NAMALWA (cell line): ENCODE measurements at regions not wholly inside any gene's neighbourhood (a gene's known extent, or its start where the extent isn't known, plus 50 kb on each side); places are given as distances from the start of the nearest gene placed in this dataset.

ENCODE experiments used
- DNase-seq: peaks from one replicate; pipeline ENCODE4 v3.0.0-alpha.2; 2015; ENCODE audit warnings: low spot score

GRCh38 chrX:69277369-69277990, 112.2 kb upstream of the PJA1 start:
- DNase-seq = no peak

DNA sequence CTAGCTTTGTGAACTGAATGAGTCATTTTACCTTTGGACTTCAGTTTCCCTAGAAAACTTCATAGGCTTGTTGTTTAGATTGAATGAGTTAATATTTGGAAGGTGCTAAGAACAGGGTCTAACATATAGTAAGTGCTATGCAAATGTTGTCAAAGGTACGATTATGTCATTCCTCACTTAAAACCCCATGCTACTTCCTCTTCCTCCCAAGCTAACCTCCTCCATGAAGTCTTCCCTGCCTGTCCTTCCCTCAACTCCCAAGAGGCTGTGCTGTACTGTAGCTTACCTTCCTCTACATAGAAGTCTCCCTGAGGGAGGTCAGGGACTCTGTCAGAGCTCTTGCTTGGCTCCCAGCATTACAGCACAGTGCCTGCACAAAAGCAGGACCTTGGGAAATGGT, 103.4 kb upstream of the PJA1 start:
- DNase-seq = no peak

- no peak for DNase-seq
Observed at GRCh38 chrX:69264158-69264581, 98.9 kb upstream of the PJA1 start.

DNA sequence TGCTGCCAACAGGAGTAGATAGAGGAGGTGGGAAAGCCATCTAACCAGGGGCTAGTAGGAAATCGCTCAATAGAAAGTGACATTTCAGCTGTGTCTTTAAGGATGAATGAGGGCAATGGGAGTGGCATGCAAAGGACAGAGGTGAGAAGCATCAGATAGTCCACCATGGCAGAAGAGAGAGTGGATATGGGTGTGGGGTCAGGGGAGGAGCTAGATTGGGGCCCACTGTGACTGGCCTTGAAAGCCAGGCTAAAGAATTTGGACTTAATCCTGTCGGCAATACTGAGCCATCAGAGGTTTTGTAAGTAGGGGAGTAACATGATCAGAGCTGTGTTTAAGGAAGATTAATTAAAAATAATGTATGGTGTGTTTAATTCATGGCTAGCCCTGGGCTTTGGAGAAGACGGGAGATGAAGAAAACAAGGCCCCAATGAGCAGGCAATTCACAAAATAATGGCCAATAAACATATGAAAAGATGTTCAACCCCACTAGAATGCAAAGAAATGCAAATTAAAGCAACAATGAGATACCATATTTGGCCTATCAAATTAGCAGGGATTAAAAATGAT, 98.1 kb upstream of the PJA1 start:
- DNase-seq = no peak

- no peak for DNase-seq
Observed at GRCh38 chrX:69262036-69262936, 97.0 kb upstream of the PJA1 start.

GRCh38 chrX:69260169-69260568, 94.9 kb upstream of the PJA1 start:
- DNase-seq = no peak

DNA sequence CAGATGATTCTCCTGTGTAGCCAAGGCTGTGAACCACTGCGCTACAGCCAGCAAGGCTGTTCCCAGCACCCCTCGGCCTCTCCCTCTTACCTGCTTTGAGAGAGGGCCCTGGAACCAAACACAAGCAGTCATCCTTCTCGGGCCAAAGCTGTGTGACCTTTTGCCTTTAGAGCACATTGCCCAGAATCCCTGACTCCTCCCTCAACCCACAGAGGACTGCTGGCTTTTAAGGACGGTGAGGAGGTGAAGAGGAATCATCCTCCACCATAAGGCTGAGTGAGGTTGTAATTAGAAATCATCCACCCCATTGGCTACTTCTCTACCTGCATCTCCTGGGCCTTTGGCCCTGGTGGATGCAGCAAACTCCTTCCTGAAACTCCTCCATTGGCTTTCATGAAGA, 93.6 kb upstream of the PJA1 start:
- DNase-seq = no peak

DNA sequence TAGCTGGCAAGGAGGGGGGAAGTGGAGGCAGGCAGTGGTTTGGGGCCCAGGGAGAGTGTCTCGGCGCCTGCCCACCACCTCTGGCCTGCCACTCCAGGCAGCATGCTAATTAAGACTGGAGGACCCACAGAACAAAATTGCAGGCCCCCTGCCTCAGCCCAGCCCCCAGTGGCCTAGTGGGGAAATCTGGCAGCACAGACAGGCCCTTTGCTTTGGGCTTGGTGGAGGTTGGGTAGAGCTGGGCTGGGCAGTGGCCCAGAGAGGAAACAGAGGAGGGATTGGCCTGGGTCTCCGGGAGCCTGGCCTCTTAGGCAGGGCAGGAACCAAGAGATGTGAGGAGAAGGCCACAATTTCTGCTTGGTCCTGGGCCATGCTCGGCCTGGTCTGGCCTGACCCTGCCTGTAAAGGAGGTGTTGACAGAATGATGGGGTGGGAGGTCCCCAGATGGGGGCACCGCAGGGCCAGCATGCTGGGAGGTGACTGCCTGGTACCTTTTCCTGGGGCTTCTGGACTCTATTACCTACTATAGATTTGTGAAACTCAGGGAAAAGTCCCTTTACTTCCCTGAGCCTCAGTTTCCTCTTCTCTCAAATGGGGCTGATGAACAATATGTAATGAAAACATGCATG, 92.4 kb upstream of the PJA1 start:
- DNase-seq = no peak

DNA sequence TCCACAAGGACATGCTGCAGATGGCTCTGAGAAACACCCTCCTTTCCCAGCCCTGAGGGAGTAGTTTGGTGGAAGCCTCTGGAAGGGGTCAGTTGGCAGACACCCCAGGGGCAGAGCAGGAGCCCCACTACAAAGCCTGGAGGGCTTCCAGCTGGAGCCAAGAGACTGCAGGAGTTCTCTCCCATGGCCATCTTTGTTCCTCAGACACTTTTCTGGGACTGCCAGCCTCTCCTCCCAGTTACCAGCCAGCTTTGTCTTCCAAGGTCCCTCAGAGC, 91.0 kb upstream of the PJA1 start:
- DNase-seq = no peak

DNA sequence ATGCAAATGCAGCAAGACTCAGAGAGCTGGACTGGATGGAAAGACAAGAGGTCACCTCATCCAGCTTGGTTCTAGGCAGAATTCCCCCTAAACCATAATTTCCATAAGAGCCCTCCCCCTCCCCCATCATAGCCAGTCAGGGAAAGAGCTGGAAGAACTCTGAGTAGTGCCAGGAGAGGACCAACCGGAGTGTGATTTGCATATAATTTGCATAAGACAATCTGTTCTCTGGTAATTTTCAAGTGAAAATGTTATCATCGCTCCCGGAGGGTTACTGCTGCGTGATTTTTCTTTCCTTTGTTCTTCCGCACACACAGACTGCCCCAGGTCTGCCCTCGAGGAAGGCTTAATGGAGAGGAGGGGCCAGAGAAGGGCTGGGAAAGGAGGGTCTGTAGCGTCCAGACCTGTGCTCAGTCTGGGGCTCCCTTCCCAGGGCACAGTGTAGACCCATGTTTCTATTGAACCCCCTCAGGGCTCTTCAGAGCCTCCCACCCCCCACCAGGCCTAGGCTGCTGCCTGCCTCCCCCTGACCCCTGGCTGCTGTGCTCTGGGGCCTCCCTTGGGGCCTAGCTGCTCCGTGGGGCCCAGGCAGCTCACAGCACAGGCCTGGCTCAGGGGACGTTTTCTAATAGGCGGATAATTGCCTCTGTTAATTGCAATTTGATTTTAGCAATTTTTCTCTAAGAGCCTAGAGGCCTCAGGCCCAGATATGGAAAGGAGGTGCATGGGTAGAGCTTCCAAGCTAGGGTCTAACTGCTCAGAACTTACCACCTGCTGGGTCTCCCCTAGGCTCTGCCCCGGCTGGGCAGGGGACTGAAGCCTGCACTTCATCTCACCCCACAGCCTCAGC, 90.4 kb upstream of the PJA1 start:
- DNase-seq = no peak

GRCh38 chrX:69253821-69254220, 88.6 kb upstream of the PJA1 start:
- no peak for DNase-seq

- no peak for DNase-seq
Observed at GRCh38 chrX:69243276-69243675, 78.0 kb upstream of the PJA1 start.

DNA sequence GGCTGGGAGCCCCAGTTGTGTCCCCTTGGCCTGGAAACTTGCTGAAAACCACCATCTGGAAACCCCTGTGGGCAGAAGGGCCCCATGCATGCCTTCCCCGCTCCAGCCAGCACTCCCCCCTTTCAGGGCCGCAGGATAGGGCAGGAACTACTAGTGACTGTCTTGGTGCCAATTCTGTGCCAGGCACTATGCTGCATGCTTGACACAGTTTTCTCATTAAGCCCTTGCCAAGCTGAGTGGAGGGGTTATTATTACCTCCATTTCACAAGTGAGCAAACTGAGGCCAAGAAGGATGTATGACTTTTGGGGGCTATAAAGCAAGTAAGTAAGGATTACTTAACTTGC, 73.6 kb upstream of the PJA1 start:
- DNase-seq = no peak

DNA sequence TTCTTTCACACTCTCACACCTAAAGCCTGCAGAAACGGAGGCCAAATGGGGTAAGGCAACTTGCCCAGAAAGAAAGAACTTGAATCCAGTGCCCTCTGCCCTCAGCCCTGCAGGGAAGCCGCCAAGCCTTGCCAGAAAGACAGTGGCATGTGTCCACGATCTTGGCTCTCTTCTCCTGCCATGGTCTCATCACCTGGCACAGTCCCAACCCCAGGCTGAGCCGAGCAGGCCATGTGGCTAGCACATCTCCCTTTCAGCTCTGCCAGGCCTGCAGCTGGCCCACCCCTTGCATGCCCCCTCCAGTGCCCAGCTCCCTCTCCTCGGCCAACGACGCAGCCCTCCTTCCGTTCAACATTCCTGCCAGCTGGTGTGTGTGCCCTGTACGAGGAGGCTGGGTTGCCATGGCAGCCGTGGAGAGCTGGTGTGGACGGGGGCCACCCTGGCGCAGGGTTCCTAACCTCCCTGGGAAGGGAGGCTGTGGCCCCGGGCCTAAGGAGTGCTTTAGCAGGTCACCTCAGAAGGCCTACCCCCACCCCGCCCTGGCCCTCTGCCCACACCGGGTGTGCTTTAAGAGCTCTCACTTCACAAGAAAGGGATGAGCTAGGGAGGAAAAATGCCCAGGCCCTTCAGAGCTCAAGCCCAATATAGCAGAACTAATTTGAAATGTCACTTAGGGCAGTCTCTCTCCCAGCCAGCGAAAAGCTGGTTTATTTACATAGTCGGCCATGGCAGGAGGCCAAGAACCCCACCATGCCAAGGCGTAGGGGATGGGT, 73.0 kb upstream of the PJA1 start:
- no peak for DNase-seq

DNA sequence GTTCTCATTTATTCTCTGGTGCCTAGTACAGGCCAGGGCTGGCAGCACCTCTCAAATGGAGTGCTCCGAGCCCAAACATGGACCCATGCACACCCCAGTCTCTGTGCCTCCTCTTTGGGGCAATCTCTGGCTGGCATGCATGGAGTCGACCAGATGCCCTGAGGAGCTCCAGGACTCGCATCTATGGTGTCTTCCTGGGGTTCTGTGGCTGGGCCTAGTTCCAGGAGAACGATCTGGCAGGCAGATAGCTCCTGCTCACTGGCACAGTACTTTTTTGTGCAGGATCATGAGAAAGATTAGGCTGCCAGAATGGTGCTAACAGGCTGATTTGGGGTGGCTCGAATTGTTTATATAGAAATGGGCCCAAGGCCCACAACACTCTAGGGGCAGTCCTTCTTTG, 72.0 kb upstream of the PJA1 start:
- DNase-seq = no peak

GRCh38 chrX:69236641-69237040, 71.4 kb upstream of the PJA1 start:
- no peak for DNase-seq

GRCh38 chrX:69234624-69235023, 69.4 kb upstream of the PJA1 start:
- no peak for DNase-seq

DNA sequence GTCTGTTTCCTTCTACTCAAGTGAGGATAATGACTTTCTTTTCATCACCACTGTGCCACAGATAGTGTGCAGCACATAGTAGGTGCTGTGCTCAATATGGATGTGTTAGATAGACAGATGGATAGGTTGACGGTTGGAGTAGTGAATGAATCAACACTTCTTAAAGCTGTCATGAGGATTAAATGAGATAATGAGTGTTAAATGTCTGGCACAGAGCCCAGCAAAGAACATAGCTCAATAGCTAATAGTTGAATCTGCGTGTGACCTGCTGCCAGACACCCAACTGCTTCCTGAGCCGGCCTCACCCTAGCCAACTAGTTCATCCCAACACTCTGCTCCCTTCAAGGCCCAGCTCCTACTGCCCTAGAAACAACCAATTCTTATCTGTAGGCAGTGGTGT, 67.7 kb upstream of the PJA1 start:
- DNase-seq = no peak

- DNase-seq = no peak
Observed at GRCh38 chrX:69231903-69232302, 66.7 kb upstream of the PJA1 start.

DNA sequence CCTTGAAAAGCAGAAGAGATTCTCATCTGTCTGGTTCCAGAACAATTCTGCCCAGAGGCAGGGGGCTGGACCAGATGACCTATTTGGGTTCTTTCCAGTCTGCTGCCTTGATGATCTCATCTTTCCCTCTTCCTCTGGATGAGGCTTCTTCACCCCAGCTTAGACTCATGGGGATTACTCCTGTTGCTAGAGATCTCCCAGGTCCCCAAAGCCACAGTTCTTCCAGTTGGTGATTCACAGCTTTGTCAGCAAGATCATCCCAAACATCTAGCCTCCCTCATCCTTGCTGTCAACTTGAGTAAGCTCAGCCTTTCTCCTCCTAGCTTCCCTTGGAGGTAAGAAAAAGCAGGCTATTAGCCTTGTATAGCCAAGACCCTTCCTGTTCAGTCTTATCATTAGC, 64.2 kb upstream of the PJA1 start:
- DNase-seq = no peak

DNA sequence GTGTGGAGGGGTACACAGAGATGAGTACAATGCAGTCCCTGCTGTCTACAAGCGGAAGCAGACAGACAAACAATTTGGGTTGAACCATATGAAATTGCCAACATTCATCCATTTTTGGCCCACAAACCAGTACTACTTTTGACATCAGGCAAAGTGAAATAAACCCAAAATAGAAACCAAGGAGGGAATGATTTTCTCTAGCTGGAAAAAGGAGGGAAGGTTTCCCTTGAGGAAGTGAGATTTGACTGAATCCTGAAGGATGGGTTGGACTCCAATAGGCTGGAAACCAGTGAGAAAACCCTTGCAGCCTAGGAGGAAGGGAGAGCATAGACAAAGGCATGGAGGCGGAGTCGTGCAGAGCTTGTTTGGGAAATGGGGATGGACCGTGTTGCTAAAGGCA, 63.5 kb upstream of the PJA1 start:
- no peak for DNase-seq
